ENCODE measurements at regions not wholly inside any gene's neighbourhood (a gene's known extent, or its start where the extent isn't known, plus 50 kb on each side); places are given as distances from the start of the nearest gene placed in this dataset.

DNA sequence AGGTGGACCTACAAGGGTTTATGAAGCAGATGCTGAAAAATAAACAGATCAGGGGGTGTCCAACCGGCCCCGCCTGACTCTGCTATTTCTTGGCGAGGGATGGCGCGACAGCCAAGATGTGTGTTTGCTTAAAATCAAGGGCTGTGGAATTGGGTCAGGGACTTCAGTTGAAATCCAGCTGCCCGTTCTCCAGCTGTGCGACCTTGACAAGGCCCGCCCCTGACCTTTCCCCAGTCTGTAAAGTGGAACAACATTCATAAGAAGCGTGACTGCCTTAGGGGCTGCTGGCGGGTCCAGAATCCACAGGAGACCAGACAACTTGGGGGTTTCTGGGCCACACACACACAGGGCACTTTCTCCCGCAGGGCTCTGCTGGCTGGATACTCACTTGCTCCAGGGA lies 517.5 kb downstream of the PREX1 start:
- Histone ChIP-seq H3K36me3 (no peaks in the 10 kb centered on the region), H3K27ac (replicated peaks in 1 of 4) (no peak overlapping the region), H3K4me1 (peaks cover 0 to 22% (median 6%) of the 10 kb centered on the region in 4 donors), H3K4me3 (no peak overlapping the region), H3K9me3 (no peaks in the 10 kb centered on the region), H3K27me3 (no peaks in the 10 kb centered on the region)
- intact Hi-C loops (cut with DNase I): no loop called here
- 86% methylated on average over 10 of the region's 11 CpGs for WGBS
- no peak for DNase-seq (ENCODE audit: extremely low spot score)
- TF ChIP-seq POLR2A (IDR thresholded peaks at IDR 0.05; ENCODE audit: low read depth) (no peak), EP300 (IDR thresholded peaks at IDR 0.05) (no peak), POLR2AphosphoS5 (IDR thresholded peaks at IDR 0.05) (no peak), CTCF (IDR thresholded peaks at IDR 0.05) (no peak)

DNA sequence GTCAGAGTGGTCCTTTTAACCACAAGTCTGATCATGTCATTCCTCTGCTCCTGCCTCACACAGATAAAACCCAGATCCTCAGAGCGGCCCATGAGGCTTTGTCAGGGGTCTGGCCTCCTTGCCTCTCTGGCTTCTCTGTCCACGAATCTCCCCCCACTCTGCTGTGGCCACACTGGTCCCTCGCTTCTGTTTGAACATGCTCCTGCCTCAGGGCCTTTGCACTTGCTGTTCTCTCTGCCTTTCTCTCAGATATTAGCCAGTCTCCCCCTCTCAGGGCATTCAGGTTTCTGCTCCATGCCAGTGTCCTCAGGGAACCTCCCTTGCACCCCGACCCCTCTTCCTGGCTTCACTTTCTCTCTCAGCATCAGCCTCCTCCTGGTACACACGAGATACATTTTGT lies 518.5 kb downstream of the PREX1 start:
- TF ChIP-seq POLR2AphosphoS5 (IDR thresholded peaks at IDR 0.05): no peak
- TF ChIP-seq CTCF (IDR thresholded peaks at IDR 0.05): no peak
- no peak for TF ChIP-seq POLR2A (IDR thresholded peaks at IDR 0.05; ENCODE audit: low read depth)
- no peak for TF ChIP-seq EP300 (IDR thresholded peaks at IDR 0.05)
- H3K9me3 ChIP-seq: no peaks in the 10 kb centered on the region
- no peak overlapping the region for H3K27ac ChIP-seq (replicated peaks in 1 of 4)
- 90% methylated on average over 5 of the region's 5 CpGs for WGBS
- no peaks in the 10 kb centered on the region for H3K27me3 ChIP-seq
- H3K4me3 ChIP-seq: no peak overlapping the region
- peaks cover 0 to 22% (median 6%) of the 10 kb centered on the region in 4 donors for H3K4me1 ChIP-seq
- intact Hi-C loops (cut with DNase I): no loop called here
- H3K36me3 ChIP-seq: no peaks in the 10 kb centered on the region
- DNase-seq (ENCODE audit: extremely low spot score): no peak

DNA sequence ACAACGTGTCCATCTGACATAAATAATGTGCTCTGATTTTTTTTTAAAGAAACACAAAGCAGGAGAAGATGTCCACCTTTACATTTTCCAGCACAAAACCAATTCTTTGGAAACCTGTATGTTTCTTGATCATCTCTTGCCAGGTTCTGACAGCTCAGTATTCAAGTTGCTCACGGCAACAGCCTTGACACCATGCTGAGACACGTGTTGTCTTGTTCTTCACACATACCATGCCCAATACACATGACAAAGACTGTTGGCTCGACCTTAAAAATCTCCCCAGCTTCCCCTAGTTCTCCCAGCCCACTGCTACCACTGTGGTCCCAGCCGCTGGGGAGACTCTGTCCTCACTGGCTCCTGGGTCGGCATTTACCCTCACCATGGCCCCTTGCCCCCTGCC lies 518.9 kb downstream of the PREX1 start:
- Histone ChIP-seq H3K36me3 (no peaks in the 10 kb centered on the region), H3K27ac (replicated peaks in 1 of 4) (no peak overlapping the region), H3K4me3 (no peak overlapping the region), H3K4me1 (peaks cover 0 to 22% (median 6%) of the 10 kb centered on the region in 4 donors), H3K9me3 (no peaks in the 10 kb centered on the region), H3K27me3 (no peaks in the 10 kb centered on the region)
- TF ChIP-seq CTCF (IDR thresholded peaks at IDR 0.05) (no peak), POLR2A (IDR thresholded peaks at IDR 0.05; ENCODE audit: low read depth) (no peak), EP300 (IDR thresholded peaks at IDR 0.05) (no peak), POLR2AphosphoS5 (IDR thresholded peaks at IDR 0.05) (no peak)
- WGBS: 68% methylated on average over 6 of the region's 6 CpGs
- intact Hi-C loops (cut with DNase I): no loop called here
- DNase-seq (ENCODE audit: extremely low spot score): no peak

DNA sequence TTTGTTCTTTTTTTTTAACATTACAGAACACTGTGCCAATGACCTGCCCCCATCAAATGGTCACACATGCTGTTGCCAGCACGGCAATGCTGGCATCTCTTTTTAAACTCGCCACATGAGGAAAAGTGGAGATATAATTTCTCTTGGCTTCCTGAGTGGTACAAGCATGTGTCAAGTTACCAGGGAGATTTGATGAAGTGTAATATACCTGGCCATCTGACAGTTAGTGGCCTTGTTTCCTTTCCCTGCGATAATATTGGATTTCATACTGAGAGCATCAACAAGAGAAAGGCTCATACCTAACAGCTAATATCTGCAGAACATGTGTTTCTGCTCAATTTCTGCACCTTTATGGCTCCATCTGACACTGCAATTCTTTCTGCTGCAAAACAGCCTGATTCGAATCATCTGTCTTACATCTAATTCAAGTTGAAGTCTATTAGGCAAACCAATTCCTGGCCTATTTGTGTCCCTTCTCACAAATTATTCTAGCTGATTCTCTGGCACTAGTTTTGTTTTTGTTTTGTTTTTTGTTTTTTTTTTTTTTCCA lies 519.5 kb downstream of the PREX1 start:
- 58% methylated on average over 4 of the region's 4 CpGs for WGBS
- DNase-seq (ENCODE audit: extremely low spot score): no peak
- H3K4me1 ChIP-seq: peaks cover 0 to 22% (median 6%) of the 10 kb centered on the region in 4 donors
- no peaks in the 10 kb centered on the region for H3K36me3 ChIP-seq
- H3K27me3 ChIP-seq: no peaks in the 10 kb centered on the region
- intact Hi-C loops (cut with DNase I): no loop called here
- H3K27ac ChIP-seq (replicated peaks in 1 of 4): no peak overlapping the region
- H3K9me3 ChIP-seq: no peaks in the 10 kb centered on the region
- no peak for TF ChIP-seq EP300 (IDR thresholded peaks at IDR 0.05)
- TF ChIP-seq CTCF (IDR thresholded peaks at IDR 0.05): no peak
- no peak for TF ChIP-seq POLR2AphosphoS5 (IDR thresholded peaks at IDR 0.05)
- TF ChIP-seq POLR2A (IDR thresholded peaks at IDR 0.05; ENCODE audit: low read depth): no peak
- no peak overlapping the region for H3K4me3 ChIP-seq

DNA sequence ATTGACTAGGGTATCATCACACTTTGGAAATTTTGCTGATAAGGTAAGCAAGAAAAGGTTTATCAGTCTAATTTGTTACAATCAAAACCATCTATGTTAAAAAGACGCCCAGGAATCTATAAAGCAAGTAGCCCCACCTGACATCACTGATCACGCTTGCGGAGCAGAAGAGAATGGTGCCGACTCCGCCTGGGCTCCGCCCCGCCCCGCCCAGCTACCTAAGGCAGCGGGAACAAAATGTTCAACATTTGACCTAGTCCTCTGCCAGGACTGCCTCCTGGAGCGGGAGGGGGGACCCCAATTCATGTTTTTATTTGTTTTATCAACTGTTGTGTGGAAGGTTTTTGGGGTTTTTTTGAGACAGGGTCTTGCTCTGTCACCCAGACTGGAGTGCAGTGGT lies 520.5 kb downstream of the PREX1 start:
- DNase-seq (ENCODE audit: extremely low spot score): no peak
- WGBS: 93% methylated on average over 10 of the region's 10 CpGs
- Histone ChIP-seq H3K4me1 (peaks cover 0 to 22% (median 6%) of the 10 kb centered on the region in 4 donors), H3K27ac (replicated peaks in 1 of 4) (no peak overlapping the region), H3K9me3 (no peaks in the 10 kb centered on the region), H3K36me3 (no peaks in the 10 kb centered on the region), H3K27me3 (no peaks in the 10 kb centered on the region), H3K4me3 (no peak overlapping the region)
- no peak for TF ChIP-seq POLR2A (IDR thresholded peaks at IDR 0.05; ENCODE audit: low read depth)
- intact Hi-C loops (cut with DNase I): no loop called here
